Activated CD4-positive, CD25-positive, alpha-beta regulatory T cell (primary cell): ENCODE measurements at regions not wholly inside any gene's neighbourhood (a gene's known extent, or its start where the extent isn't known, plus 50 kb on each side); places are given as distances from the start of the nearest gene placed in this dataset.
"Not testable (repeated sequence)": the region's sequence is repeated elsewhere in the genome, so short reads cannot be mapped to it uniquely, and the experiment has no call there.

ENCODE experiments used
- DNase-seq, 4 experiments: peaks; one replicate each; lab custom pipeline; 2025; lab: John Stamatoyannopoulos, UW

GRCh38 chr4:118410138-118410537, 57.3 kb upstream of the PRSS12 start:
- DNase-seq: no peak

GRCh38 chr4:118417325-118417724, 64.5 kb upstream of the PRSS12 start:
- DNase-seq: no peak

DNA sequence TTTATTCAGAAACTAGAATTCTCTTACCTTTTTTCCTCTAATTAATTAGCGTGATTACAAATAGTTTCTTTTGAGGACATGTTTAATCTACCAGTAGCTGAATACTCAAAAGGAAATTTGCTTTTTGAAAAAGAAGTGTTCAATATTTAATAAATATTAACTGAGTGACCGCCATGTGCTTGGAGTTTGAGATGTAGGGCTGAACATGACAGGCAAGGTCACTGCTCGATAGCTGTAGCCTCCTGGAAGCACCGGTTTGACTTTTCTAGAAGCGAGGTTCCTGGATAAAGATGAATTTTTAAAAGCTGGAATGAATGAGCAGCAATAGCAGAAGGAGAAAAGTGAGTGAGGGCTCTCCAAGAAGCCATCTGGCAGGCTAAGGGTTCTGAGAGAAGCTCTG, 65.0 kb upstream of the PRSS12 start:
- DNase-seq: not testable (repeated sequence)

DNA sequence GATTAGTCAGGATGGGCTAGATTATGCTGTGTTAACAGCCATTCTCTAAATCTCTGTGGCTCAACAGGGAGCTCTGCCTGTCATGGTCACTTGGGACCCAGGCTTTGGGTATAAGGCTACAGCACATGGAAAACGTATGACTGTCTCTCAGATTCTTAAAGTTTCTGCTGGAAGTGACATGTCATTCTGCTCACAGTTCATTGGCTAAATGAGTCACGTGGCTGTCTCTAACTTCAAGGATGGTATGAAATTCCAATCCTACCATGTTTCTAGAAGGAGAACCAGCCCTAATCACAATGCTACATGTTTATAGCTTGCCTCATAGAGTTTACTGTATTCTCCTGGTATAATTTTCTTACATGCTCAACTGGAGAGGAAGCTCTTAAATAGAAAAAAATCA, 65.6 kb upstream of the PRSS12 start:
- DNase-seq: not testable (repeated sequence)

GRCh38 chr4:118419626-118420025, 66.8 kb upstream of the PRSS12 start:
- DNase-seq: not testable (repeated sequence)

DNA sequence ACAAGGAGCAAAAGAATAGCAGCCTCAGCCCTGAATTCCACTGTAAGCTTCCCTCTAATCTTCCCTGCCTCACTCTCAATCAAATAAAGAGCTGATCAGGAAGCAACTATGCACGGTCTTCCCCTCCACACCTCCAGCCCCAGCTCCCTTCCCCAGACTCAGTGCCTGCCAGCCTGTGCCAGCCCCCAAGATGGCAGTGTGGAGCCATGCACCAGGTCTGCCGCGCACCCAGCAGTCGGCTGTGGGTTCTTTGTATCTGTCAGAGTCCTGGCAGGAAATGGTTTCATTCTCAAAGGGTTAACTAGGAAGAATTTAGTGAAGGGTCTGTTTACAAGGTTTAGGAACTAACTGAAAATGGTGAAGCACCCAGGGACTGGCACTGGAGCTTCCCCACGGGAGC, 71.3 kb upstream of the PRSS12 start:
- not testable (repeated sequence) for DNase-seq

- not testable (repeated sequence) for DNase-seq
Observed at GRCh38 chr4:118428881-118429280, 76.1 kb upstream of the PRSS12 start.

GRCh38 chr4:118432359-118432758, 79.6 kb upstream of the PRSS12 start:
- not testable (repeated sequence) for DNase-seq

DNA sequence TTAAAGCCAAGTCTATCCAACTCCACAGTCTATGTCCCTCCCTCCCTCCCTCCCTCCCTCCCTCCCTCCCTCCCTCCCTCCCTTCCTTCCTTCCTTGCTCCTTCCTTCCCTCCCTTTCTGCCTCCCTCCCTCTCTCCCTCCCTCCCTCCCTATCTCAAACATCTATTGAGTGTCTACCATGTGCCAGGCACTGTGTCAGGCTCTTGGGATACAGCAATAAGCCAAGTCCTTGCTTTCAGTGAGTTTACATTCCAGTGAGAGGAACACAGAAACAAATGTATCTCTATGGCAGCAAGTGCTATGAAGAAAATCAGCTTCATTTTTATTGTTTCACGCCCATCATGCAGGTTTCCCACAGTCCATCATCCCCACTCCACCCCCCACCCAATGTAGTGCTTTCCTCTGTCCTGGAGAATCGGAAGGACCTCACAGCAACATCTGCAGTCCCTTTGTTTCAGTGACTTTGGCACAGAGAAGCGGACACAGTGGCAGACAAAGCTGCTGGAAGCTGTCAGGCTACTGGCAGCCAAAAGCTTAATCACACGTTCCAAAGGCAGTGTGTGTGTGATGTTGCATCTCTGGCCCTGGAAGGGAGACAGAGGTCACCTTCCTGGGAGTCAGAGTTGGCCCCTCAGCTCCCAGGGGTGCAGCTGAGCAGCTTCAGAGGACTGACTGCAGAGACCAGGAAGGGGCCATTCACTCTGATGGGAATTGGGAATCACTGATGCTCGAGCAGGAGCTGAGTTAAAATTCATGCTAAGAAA, 81.0 kb upstream of the PRSS12 start:
- not testable (repeated sequence) for DNase-seq

- not testable (repeated sequence) for DNase-seq
Observed at GRCh38 chr4:118435415-118435814, 82.6 kb upstream of the PRSS12 start.

- DNase-seq: not testable (repeated sequence)
Observed at GRCh38 chr4:118442115-118442837, 89.5 kb upstream of the PRSS12 start.

GRCh38 chr4:118447397-118447796, 94.6 kb upstream of the PRSS12 start:
- DNase-seq: not testable (repeated sequence)

GRCh38 chr4:118454857-118455256, 102.1 kb upstream of the PRSS12 start:
- DNase-seq: not testable (repeated sequence)

DNA sequence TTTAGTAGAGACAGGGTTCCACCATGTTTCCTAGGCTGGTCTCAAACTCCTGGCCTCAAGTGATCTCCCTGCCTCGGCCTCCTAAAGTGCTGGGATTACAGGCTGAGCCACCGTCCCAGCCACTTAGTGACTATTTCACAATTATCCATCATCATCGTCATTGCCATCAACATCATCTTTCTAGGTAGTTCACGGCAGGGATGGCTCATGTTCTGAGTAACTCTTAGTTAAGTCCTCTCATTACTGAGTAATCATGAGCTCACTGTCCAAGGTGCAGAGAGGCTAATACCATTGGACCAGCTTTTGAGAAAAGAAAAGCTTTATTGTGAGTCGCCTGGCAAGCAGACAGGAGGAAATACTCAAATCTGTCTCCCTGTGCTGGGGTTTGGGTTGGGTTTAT, 108.6 kb upstream of the PRSS12 start:
- DNase-seq: not testable (repeated sequence)

DNA sequence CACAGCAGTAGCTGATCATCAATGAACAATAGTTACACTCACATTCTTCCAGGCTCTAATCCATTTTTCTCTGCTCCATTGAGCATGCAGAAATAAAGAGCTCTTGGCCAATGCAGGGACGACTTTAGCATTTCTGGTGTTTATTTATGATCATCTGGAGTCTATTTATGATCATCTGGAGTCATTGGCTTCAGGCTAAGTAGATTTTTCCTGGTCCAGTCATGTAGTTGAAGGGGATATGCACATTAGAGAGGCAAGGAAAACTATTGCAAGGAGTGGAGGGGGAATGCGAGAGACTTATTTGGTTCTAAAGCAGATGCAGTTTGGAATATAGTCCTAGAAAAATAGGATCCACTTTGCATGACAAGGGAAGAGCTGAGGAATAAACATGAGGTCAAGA, 113.0 kb upstream of the PRSS12 start:
- not testable (repeated sequence) for DNase-seq

GRCh38 chr4:118474001-118474626, 121.3 kb upstream of the PRSS12 start:
- not testable (repeated sequence) for DNase-seq

DNA sequence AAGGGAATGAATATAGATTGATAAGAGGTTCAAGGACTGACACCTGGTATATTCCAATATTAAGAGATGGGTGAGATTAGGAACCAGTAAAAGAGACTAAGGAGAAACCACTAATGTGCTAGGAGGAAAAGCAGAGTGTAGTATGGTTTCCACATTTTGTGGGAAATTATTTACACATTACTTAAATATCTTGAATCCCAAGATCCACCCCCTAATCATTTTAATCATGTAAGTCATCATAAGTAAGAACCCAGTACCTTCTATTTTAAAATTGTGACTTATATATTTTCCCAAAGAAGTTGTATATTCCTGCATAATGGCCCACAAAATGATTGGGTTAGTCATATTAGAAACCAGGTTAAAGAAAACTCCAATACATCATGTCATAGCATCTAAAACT, 122.0 kb upstream of the PRSS12 start:
- not testable (repeated sequence) for DNase-seq

- DNase-seq: not testable (repeated sequence)
Observed at GRCh38 chr4:118475901-118476300, 123.1 kb upstream of the PRSS12 start.

- DNase-seq: not testable (repeated sequence)
Observed at GRCh38 chr4:118477826-118478225, 125.0 kb upstream of the PRSS12 start.

DNA sequence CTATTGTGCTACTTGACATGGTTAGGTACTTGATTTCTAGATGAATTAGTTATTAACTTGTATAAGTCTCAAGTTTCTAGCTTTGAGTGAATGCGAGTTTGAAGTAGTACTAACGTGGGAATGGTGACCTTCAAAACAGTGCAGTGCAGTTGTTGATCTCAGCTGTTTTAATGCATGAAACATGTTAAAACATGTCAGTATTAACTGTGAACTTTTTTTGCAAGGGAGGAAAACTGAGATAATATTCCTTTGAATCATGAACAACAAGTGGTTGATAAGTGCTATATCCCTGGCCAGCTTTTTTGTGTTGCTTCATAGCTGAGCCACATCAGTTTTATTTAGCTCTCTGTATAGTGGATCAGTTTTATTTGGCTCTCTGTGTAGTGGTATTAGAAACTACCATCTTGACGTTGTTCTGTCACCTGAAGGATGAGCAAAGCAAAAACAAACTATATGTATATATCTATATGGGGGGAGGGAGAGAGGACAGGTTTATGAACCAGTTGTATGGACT, 133.1 kb upstream of the PRSS12 start:
- not testable (repeated sequence) for DNase-seq

DNA sequence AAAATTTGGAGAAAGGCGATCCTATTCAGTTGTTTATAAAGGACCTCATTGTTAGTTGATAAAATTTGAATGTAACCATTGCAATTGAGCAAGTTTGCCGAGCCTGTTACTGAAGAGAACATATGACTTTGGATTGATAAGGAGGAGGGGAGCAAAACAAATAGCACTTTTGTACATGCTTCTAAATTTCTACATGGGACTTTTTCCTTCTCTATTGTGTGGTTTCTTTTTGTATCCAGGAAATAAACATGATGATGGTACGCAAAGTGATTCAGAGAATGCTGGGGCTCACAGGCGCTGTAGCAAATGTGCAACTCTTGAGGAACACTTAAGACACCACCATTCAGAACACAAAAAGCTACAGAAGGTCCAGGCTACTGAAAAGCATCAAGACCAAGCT, 140.2 kb upstream of the PRSS12 start:
- DNase-seq: not testable (repeated sequence)

DNA sequence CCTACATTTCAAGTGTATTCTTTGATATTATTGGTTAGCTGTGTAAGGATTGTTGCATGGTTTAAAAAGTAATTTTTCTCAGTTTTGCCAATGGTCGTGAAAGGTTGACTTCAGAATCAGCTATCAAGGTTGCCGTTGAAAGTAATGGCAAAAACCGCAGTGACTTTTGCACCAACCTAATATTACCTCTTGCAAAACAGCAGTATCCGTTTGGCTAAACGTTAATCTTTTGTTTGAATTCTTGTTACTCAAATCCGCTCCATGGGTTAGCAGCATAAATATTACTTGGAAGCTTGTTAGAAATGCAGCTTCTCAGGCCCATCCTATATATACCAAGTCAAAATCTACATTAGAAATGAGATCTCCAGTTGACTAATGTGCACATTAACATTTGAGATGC, 141.6 kb upstream of the PRSS12 start:
- DNase-seq: not testable (repeated sequence)
